Fibroblast of mammary gland (primary cell): ENCODE measurements at regions not wholly inside any gene's neighbourhood (a gene's known extent, or its start where the extent isn't known, plus 50 kb on each side); places are given as distances from the start of the nearest gene placed in this dataset.

ENCODE experiments used
- DNase-seq: peaks from one replicate; pipeline ENCODE4 v3.0.0-alpha.2; 2010; ENCODE audit warnings: low read depth
- H3K4me3 ChIP-seq: 2 replicates; pipeline ENCODE4 v1.5.1; 2011; ENCODE audit warnings: low read depth, mild to moderate bottlenecking, low read length, moderate library complexity; ENCODE audit not compliant: control insufficient read depth
- CTCF ChIP-seq: conservative IDR thresholded peaks from 2 replicates; pipeline ENCODE4 v1.5.1; 2011; ENCODE audit warnings: low read depth, low read length, inconsistent platforms; ENCODE audit not compliant: control insufficient read depth, insufficient read depth

- no peak overlapping the region for H3K4me3 ChIP-seq
- DNase-seq: peak; percentile 22
These were observed 106.2 kb upstream of the DLX2 start for GRCh38 chr2:172208791-172209325.

GRCh38 chr2:172210599-172210998 is 107.9 kb upstream of the DLX2 start:
- H3K4me3 ChIP-seq: no peak overlapping the region
- no peak for DNase-seq
- no peak for TF ChIP-seq CTCF

More at GRCh38 chr2:172208791-172209325, 106.2 kb upstream of the DLX2 start:
- no peak for TF ChIP-seq CTCF

- no peak overlapping the region for H3K4me3 ChIP-seq
- no peak for TF ChIP-seq CTCF
- DNase-seq: peak; percentile 61
These were observed 108.8 kb upstream of the DLX2 start for GRCh38 chr2:172211512-172211911.

GRCh38 chr2:172213116-172213860 is 110.6 kb upstream of the DLX2 start:
- no peak overlapping the region for H3K4me3 ChIP-seq
- DNase-seq: no peak
- TF ChIP-seq CTCF: no peak

- TF ChIP-seq CTCF: no peak
- DNase-seq: no peak
- no peak overlapping the region for H3K4me3 ChIP-seq
These were observed 111.6 kb upstream of the DLX2 start for GRCh38 chr2:172214252-172214651.

GRCh38 chr2:172215172-172215935 is 112.7 kb upstream of the DLX2 start:
- no peak for DNase-seq
- no peak for TF ChIP-seq CTCF
- H3K4me3 ChIP-seq: no peak overlapping the region
